EL (cell line): ENCODE measurements at regions not wholly inside any gene's neighbourhood (a gene's known extent, or its start where the extent isn't known, plus 50 kb on each side); places are given as distances from the start of the nearest gene placed in this dataset.
"Not testable (repeated sequence)": the region's sequence is repeated elsewhere in the genome, so short reads cannot be mapped to it uniquely, and the experiment has no call there.

Experiments
- DNase-seq: peaks from one replicate; pipeline ENCODE4 v3.0.0-alpha.2; 2016

DNA sequence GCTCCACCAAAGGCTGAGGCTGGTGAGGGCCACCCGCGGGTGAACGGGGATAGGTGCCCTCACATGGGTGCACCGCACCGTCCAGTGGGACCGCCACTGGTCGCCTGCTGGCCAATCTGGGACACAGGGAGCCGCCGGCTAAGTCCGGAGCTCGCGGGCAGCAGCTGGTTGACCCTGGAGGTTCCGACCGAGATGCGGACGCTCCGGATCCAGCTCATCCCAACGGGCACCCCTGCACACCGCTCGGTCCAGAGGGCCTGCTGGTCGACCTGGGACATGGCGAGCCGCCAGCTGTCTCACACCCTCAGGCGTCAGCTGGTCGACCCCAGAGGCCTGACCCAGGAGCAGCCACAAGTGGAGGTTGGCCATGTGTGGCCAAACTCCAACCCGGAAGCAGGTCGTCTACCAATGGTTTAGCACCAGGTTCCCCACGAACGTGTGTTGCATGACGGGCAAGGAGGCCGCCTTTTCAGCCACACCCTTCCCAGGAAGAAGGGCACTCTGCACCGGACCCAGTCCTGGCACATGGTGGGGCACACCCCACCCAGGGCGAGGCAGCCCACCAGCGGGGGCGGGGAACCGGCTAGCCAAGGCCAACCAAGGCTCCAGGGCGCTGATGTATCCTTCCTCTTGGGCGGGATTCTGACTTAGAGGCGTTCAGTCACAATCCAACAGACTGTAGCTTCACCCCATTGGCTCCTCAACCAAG, 746.0 kb upstream of the DEFB115 start:
- no peak for DNase-seq

GRCh38 chr20:30513050-30513628, 744.3 kb upstream of the DEFB115 start:
- no peak for DNase-seq

GRCh38 chr20:30515915-30516314, 741.5 kb upstream of the DEFB115 start:
- not testable (repeated sequence) for DNase-seq

DNA sequence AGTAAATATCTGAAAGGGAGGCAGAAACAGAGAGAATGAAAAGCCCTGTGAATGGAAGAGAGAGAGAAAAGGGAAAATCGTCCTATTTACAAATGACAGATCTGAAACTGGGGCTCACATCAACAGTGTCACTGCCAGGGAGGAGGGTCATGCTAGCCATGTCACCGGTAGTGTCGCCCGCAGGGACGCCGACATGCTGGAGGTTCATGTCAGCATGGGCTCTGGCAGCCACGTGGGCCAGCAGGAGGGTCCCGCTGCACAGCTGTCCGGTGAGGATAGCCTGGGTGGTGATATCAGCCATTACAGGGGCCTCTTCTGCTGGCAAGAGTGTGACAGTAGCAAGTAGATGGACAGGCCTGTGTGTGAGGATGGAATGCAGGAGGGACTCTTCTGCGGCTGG, 738.6 kb upstream of the DEFB115 start:
- DNase-seq = not testable (repeated sequence)

- not testable (repeated sequence) for DNase-seq
Observed at GRCh38 chr20:30521686-30522415, 735.6 kb upstream of the DEFB115 start.

DNA sequence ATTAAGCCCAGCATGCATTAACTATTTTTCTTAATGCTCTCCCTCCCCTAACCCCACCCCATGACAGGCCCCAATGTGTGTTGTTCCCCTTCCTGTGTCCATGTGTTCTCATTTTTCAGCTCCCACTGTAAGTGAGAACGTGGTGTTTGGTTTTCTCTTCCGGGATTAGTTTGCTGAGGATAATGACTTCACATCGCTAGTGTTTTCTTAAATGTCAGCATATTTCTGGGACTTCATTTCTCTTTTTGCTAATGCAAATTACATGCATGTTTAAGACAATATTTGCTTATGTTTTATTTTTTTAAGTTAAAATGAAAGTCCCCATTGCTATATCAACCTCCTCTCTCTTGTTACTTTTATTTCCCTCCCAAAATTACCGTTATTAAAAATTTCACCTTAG, 733.3 kb upstream of the DEFB115 start:
- not testable (repeated sequence) for DNase-seq

GRCh38 chr20:30524761-30525160, 732.7 kb upstream of the DEFB115 start:
- DNase-seq = not testable (repeated sequence)

DNA sequence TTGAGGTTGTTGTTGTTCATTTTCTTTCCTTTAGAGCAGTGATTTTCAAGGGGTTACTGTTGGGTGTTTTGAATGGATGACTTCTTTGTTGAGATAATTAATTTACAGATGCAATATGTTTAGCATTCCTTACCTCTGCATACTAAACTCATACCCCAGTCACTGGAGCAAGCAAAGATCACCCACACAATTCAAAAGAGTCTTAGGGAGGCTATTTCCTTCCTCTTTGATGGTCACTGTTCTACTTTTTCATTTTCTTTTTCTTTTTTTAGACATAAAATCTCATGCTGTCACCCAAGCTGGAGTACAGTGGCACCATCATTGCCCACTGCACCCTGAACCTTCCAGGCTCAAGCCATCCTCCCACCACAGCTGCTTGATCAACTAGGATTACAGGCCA, 723.8 kb upstream of the DEFB115 start:
- not testable (repeated sequence) for DNase-seq

GRCh38 chr20:30537459-30537858, 720.0 kb upstream of the DEFB115 start:
- peak; percentile 15 for DNase-seq

DNA sequence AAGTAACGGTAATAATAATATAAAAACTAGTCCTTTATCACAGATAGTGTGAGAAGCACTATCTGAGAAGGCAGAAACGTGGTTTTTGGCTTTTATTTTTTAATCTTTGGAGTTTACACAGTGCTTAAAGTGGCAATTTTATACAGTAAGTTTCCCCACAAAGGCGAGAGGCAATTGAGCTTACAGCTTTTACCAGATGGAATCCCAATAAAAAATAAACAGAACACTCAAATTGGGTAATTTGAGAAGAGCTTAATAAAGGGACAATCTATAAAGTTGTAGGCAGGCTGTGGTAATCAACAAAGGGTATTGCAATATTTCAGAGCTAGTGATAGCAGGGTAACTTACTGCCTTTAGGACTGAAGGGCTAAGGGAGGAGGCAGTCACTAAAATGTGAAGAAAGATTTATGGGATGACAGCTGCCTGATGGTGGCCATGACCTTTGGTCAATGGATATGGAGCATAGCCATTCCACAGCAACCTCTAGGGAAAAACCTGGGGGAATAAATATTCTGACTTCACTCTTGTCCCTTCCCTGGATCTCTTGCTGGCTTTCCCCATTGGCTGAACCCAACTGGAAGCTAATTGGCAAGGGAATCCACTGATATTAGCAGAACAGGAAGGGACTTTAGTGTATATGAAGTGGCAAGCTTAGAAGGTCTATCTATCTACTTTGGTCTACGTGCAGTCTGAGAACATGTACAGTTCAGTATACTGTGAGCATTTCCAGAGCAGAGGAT, 717.0 kb upstream of the DEFB115 start:
- not testable (repeated sequence) for DNase-seq

DNA sequence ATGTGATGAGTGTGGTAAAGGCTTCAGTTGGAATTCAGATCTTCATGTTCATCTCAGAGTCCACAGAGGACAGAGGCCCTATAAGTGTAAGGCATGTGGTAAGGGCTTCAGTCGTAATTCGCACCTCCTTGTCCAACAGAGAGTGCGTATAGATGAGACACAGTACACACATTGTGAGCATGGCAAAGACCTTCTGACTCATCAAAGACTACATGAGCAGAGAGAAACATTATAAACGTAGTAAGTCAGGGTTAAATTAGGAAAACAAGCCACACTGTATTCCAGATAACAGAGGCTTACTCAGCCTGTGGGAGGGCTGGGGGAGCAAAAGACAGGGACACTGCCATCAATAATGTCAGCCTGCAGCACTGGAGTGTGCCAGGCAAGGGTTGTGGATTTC, 706.2 kb upstream of the DEFB115 start:
- DNase-seq = not testable (repeated sequence)

GRCh38 chr20:30556797-30557196, 700.7 kb upstream of the DEFB115 start:
- DNase-seq = not testable (repeated sequence)

DNA sequence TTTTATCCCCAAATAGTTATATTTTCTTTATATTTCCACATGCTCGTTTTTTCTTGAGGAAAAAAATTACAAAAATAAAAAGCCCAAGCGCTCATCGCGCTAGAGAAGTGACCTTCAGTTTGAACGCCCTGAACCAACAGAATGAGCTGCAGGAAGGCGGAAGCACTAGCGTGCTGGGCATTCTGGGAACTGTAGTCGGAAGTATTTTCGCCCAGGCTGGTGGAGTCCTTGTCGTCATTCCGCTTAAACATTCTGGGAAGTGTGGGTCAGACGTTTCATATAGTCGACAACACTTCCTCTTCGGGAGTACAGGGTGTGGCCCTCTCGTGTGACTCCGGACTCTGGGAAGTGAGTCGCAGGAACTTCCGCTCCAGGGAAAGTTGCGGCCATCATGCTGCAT, 692.4 kb upstream of the DEFB115 start:
- not testable (repeated sequence) for DNase-seq

GRCh38 chr20:30569867-30570266, 687.6 kb upstream of the DEFB115 start:
- not testable (repeated sequence) for DNase-seq

- not testable (repeated sequence) for DNase-seq
Observed at GRCh38 chr20:30570622-30571021, 686.8 kb upstream of the DEFB115 start.

DNA sequence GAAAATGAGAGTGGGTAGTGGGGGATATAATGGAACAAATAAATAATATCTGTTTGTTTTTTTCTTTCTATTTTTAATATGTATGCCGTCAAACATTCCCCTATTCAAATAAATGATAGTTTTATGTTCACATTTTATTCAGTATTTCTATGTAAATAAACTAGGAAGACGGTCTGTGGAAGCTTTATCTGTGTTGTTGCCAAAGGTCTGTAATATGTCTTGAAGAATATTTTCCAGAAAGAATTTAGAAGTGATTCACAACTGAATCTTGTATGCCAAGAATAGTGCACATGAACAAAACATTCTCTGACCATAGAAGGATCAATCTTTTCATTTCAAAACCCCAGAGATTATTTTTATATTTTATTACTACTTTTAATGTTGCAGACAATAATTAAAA, 683.1 kb upstream of the DEFB115 start:
- DNase-seq = not testable (repeated sequence)

DNA sequence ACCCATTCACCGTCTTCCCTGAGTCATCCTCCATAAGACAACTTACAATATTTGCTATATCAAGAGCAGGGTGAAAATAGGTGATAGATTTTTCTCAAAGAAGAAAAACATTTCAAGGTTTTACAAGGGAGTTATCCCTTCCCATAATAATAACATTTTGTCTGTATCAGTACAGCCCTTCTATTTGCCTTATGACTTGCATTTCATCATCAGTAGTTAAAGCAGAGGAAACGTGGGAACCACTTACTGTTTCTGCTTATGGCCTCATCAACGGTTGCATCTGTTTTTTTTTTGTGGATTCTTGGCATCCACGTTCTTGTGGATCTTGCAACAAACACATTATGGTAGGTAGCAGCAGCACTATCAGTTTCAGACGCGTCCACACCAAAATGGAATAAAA, 678.4 kb upstream of the DEFB115 start:
- DNase-seq = not testable (repeated sequence)

DNA sequence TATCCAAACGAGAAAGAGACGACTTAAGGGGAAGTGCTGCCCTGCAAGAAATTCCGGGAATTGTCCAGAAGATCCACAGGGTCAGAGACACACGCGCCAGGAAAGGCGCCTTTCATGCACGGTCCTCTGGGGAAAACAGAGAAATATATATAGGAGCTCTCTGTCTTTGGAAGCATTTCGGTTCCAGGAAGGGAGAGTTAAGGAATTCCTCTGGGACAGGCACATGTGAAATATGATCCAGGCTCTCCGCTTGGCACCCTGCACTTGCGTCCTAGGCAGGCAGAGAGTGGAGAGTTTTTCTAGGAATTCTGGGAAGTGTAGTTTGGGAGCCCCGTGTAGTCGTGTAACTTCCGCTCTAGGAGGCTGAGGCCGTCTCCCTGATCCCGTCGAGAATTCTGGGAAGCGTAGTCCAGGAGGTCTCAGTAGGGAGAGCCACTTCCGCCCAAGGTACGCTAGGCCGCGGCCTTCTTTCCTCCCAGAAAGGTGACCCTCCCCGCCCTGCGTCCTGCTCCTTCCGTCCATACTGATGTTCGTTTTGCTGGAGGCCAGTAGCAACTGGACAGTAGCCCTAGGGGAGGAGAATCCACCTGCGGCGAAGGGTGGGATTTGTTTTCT, 677.5 kb upstream of the DEFB115 start:
- peak; percentile 55 for DNase-seq

DNA sequence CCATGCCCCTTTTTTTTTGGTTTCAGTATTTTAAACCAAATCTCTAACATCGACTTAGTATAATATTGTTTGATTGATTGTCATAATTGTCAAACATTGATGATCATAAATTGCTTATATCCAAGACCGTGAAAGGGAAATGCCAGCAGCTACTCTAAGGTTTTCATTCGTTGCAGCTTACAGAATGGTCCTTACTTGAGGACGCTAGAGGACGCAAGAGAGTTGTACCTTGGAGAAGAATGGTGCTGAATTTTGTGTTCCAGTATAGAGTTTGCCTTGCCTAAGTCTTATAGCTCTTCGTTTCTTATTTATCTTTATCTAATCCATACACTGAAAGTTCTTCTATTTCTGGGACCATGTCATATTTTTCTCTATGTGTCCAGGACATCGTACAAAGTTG, 675.6 kb upstream of the DEFB115 start:
- not testable (repeated sequence) for DNase-seq

GRCh38 chr20:30584403-30584802, 673.1 kb upstream of the DEFB115 start:
- not testable (repeated sequence) for DNase-seq

- not testable (repeated sequence) for DNase-seq
Observed at GRCh38 chr20:30585244-30585796, 672.1 kb upstream of the DEFB115 start.

GRCh38 chr20:30586178-30586577, 671.3 kb upstream of the DEFB115 start:
- DNase-seq = not testable (repeated sequence)
